ENCODE measurements at regions not wholly inside any gene's neighbourhood (a gene's known extent, or its start where the extent isn't known, plus 50 kb on each side); places are given as distances from the start of the nearest gene placed in this dataset.

DNA sequence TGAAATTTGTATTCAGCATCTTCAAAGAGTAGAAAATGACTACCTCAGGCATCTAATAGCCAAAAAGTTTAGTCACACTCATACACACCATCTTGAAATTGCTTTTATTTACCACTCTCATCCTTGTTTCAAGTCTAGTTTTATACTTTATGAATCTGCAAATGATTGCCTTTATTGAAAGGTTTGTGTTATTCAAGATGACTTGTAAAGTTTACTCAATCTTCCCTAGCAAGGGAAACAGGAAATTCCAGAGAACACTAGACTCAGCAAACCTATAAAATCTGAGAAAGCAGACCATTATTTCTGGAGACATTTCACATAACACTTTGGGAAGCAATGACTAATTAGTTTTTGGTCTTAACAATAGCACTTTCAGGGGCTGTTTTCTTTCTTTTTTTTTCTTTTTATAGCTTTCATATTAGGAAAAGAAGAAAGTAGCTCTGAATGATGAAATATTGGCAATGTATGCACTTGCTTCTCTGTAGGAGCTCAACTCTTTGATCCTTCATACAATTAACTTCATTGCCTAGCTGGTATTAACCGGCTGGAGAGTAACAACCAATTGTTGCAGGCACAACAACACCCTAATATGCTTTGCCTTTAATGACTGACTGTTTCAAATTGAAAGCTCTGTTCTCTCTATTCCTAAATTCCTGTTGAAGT, 68.9 kb upstream of the HDAC9 start:
- no peak for DNase-seq (ENCODE audit: low spot score)
- H3K27ac ChIP-seq, result no peak overlapping the region
- TF ChIP-seq, protein P1, sequence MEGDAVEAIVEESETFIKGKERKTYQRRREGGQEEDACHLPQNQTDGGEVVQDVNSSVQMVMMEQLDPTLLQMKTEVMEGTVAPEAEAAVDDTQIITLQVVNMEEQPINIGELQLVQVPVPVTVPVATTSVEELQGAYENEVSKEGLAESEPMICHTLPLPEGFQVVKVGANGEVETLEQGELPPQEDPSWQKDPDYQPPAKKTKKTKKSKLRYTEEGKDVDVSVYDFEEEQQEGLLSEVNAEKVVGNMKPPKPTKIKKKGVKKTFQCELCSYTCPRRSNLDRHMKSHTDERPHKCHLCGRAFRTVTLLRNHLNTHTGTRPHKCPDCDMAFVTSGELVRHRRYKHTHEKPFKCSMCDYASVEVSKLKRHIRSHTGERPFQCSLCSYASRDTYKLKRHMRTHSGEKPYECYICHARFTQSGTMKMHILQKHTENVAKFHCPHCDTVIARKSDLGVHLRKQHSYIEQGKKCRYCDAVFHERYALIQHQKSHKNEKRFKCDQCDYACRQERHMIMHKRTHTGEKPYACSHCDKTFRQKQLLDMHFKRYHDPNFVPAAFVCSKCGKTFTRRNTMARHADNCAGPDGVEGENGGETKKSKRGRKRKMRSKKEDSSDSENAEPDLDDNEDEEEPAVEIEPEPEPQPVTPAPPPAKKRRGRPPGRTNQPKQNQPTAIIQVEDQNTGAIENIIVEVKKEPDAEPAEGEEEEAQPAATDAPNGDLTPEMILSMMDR (IDR thresholded peaks at IDR 0.05), result no peak
- no peak overlapping the region for H3K4me3 ChIP-seq

GRCh38 chr7:18429547-18429946, 66.0 kb upstream of the HDAC9 start:
- Histone ChIP-seq H3K27ac (no peak overlapping the region), H3K4me3 (no peak overlapping the region)
- DNase-seq (ENCODE audit: low spot score), result no peak
- TF ChIP-seq, protein P1 (IDR thresholded peaks at IDR 0.05), result no peak

GRCh38 chr7:18430810-18431209, 64.7 kb upstream of the HDAC9 start:
- TF ChIP-seq, protein P1 (IDR thresholded peaks at IDR 0.05), result no peak
- no peak for DNase-seq (ENCODE audit: low spot score)
- no peak overlapping the region for H3K4me3 ChIP-seq
- no peak overlapping the region for H3K27ac ChIP-seq

DNA sequence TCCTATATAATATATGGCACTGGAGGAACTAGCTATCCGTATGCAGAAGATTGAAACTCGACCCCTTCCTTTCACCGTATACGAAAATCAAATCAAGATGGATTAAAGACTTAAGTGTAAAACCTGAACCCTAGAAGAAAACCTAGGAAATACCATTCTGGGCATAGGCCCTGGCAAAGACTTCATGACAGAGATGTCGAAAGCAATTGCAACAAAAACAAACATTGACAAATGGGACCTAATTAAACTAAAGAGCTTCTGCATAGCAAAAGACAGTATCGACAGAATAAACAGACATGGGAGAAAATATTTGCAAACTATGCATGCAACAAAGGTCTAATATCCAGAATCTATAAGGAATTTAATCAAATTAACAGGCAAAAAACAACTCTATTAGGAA, 61.4 kb upstream of the HDAC9 start:
- TF ChIP-seq, protein P1 (IDR thresholded peaks at IDR 0.05), result no peak

GRCh38 chr7:18437101-18437500, 58.4 kb upstream of the HDAC9 start:
- TF ChIP-seq, protein P1 (IDR thresholded peaks at IDR 0.05), result no peak
- no peak for DNase-seq (ENCODE audit: low spot score)
- Histone ChIP-seq H3K4me3 (no peak overlapping the region), H3K27ac (no peak overlapping the region)

More for the DNA sequence above, 61.4 kb upstream of the HDAC9 start:
- H3K4me3 ChIP-seq, result no peak overlapping the region
- H3K27ac ChIP-seq, result no peak overlapping the region
- no peak for DNase-seq (ENCODE audit: low spot score)

GRCh38 chr7:18440934-18441333, 54.6 kb upstream of the HDAC9 start:
- Histone ChIP-seq H3K27ac (no peak overlapping the region), H3K4me3 (no peak overlapping the region)
- TF ChIP-seq, protein P1 (IDR thresholded peaks at IDR 0.05), result no peak
- no peak for DNase-seq (ENCODE audit: low spot score)

- no peak overlapping the region for H3K27ac ChIP-seq
- DNase-seq (ENCODE audit: low spot score), result no peak
Observed at GRCh38 chr7:18444826-18445225, 50.7 kb upstream of the HDAC9 start.

More at GRCh38 chr7:18444826-18445225, 50.7 kb upstream of the HDAC9 start:
- TF ChIP-seq, protein P1 (IDR thresholded peaks at IDR 0.05), result no peak
- no peak overlapping the region for H3K4me3 ChIP-seq

Data from coronary artery (tissue), 2 donors.